LoVo (cell line): ENCODE measurements at regions not wholly inside any gene's neighbourhood (a gene's known extent, or its start where the extent isn't known, plus 50 kb on each side); places are given as distances from the start of the nearest gene placed in this dataset.
"Not testable (repeated sequence)": the region's sequence is repeated elsewhere in the genome, so short reads cannot be mapped to it uniquely, and the experiment has no call there.

Experiments used
- DNase-seq: peaks from one replicate; pipeline ENCODE4 v3.0.0-alpha.2; 2016; ENCODE audit warnings: low spot score

- not testable (repeated sequence) for DNase-seq
Observed at GRCh38 chr11:33527738-33528137, 172.9 kb downstream of the C11orf91 start.

GRCh38 chr11:33525789-33526188 lies 174.8 kb downstream of the C11orf91 start:
- no peak for DNase-seq

GRCh38 chr11:33521384-33521783 lies 179.2 kb downstream of the C11orf91 start:
- DNase-seq, result no peak

- DNase-seq, result no peak
Observed at GRCh38 chr11:33520112-33520511, 180.5 kb downstream of the C11orf91 start.

- DNase-seq, result no peak
Observed at GRCh38 chr11:33515347-33515746, 185.3 kb downstream of the C11orf91 start.

- DNase-seq, result no peak
Observed at GRCh38 chr11:33514079-33514925, 186.3 kb downstream of the C11orf91 start.

- DNase-seq, result no peak
Observed at GRCh38 chr11:33509632-33510031, 191.0 kb downstream of the C11orf91 start.

- no peak for DNase-seq
Observed at GRCh38 chr11:33507967-33508366, 192.7 kb downstream of the C11orf91 start.

- DNase-seq, result no peak
Observed at GRCh38 chr11:33507356-33507755, 193.3 kb downstream of the C11orf91 start.

GRCh38 chr11:33505093-33505492 lies 195.5 kb downstream of the C11orf91 start:
- no peak for DNase-seq

- DNase-seq, result peak; percentile 46
Observed at GRCh38 chr11:33500861-33501479, 199.7 kb downstream of the C11orf91 start.

- DNase-seq, result no peak
Observed at GRCh38 chr11:33500332-33500731, 200.3 kb downstream of the C11orf91 start.

GRCh38 chr11:33492596-33492995 lies 208.0 kb downstream of the C11orf91 start:
- no peak for DNase-seq

GRCh38 chr11:33490842-33491370 lies 209.7 kb downstream of the C11orf91 start:
- DNase-seq, result no peak

GRCh38 chr11:33488971-33489370 lies 211.7 kb downstream of the C11orf91 start:
- DNase-seq, result no peak

- no peak for DNase-seq
Observed at GRCh38 chr11:33480626-33481025, 220.0 kb downstream of the C11orf91 start.

- no peak for DNase-seq
Observed at GRCh38 chr11:33479231-33479630, 221.4 kb downstream of the C11orf91 start.

- no peak for DNase-seq
Observed at GRCh38 chr11:33478111-33478573, 221.0 kb downstream of the HIPK3 start.

GRCh38 chr11:33476945-33477606 lies 219.9 kb downstream of the HIPK3 start:
- DNase-seq, result no peak

- DNase-seq, result no peak
Observed at GRCh38 chr11:33475993-33476392, 218.8 kb downstream of the HIPK3 start.

GRCh38 chr11:33474866-33475265 lies 217.7 kb downstream of the HIPK3 start:
- DNase-seq, result no peak

GRCh38 chr11:33471541-33471940 lies 214.4 kb downstream of the HIPK3 start:
- DNase-seq, result no peak

- no peak for DNase-seq
Observed at GRCh38 chr11:33467966-33468365, 210.8 kb downstream of the HIPK3 start.
